OCI-LY1 (cell line): ENCODE measurements at regions not wholly inside any gene's neighbourhood (a gene's known extent, or its start where the extent isn't known, plus 50 kb on each side); places are given as distances from the start of the nearest gene placed in this dataset.

ENCODE experiments used
- H2AFZ ChIP-seq: fragments of 200-600 bp; sonication (generic), shearing (Covaris generic); 2 replicates; pipeline ENCODE4 v1.6.0; 2014; ENCODE audit warnings: antibody characterized with exemption, mild to moderate bottlenecking, low read length
- H3F3A ChIP-seq: fragments of 200-600 bp; sonication (generic), shearing (Covaris generic); 2 replicates; pipeline ENCODE4 v1.6.0; 2014; ENCODE audit warnings: mild to moderate bottlenecking, antibody characterized with exemption, low read length, moderate library complexity; ENCODE audit not compliant: insufficient read depth
- H3K27ac ChIP-seq: fragments of 200-600 bp; sonication (generic); 2 replicates; pipeline ENCODE4 v1.5.1; 2014; ENCODE audit warnings: low read length, mixed run types, mild to moderate bottlenecking, low read depth; ENCODE audit not compliant: poor library complexity, severe bottlenecking
- H3K27me3 ChIP-seq: fragments of 200-600 bp; sonication (generic); 2 replicates; pipeline ENCODE4 v1.6.0; 2014; ENCODE audit warnings: antibody characterized with exemption, mild to moderate bottlenecking, low read length, moderate library complexity; ENCODE audit not compliant: insufficient read depth
- H3K36me3 ChIP-seq: fragments of 200-600 bp; sonication (generic); 2 replicates; pipeline ENCODE4 v1.6.1; 2014; ENCODE audit warnings: mild to moderate bottlenecking, antibody characterized with exemption, low read length, moderate library complexity, mixed read lengths; ENCODE audit not compliant: insufficient read depth
- H3K4me1 ChIP-seq: fragments of 200-600 bp; sonication (generic); 2 replicates; pipeline ENCODE4 v1.5.1; 2014; ENCODE audit warnings: mild to moderate bottlenecking, low read length, moderate library complexity; ENCODE audit not compliant: insufficient read depth, severe bottlenecking
- H3K4me2 ChIP-seq: fragments of 200-600 bp; sonication (generic), shearing (Covaris generic); 2 replicates; pipeline ENCODE4 v1.6.1; 2014; ENCODE audit warnings: low read length
- H3K4me3 ChIP-seq: fragments of 200-600 bp; sonication (generic); 2 replicates; pipeline ENCODE4 v1.5.1; 2014; ENCODE audit warnings: low read length, low read depth, mild to moderate bottlenecking, mixed read lengths; ENCODE audit not compliant: poor library complexity, severe bottlenecking
- H3K79me2 ChIP-seq: fragments of 200-600 bp; shearing (Covaris generic); 2 replicates; pipeline ENCODE4 v1.6.1; 2016; ENCODE audit warnings: mixed run types, low read length, mixed read lengths; ENCODE audit not compliant: insufficient read depth
- H3K9ac ChIP-seq: fragments of 200-600 bp; sonication (generic), shearing (Covaris generic); 2 replicates; pipeline ENCODE4 v1.6.1; 2014; ENCODE audit warnings: mild to moderate bottlenecking, low read length, mixed read lengths
- H3K9me2 ChIP-seq: fragments of 200-600 bp; sonication (generic), shearing (Covaris generic); 2 replicates; pipeline ENCODE4 v1.6.1; 2014; ENCODE audit warnings: low read depth, mild to moderate bottlenecking, low read length, mixed read lengths
- H3K9me3 ChIP-seq: fragments of 200-600 bp; shearing (Covaris generic); 2 replicates; pipeline ENCODE4 v1.6.1; 2014; ENCODE audit warnings: low read length, mixed read lengths
- H4K20me1 ChIP-seq: fragments of 200-600 bp; sonication (generic), shearing (Covaris generic); 2 replicates; pipeline ENCODE4 v1.6.0; 2016; ENCODE audit warnings: mild to moderate bottlenecking, low read length; ENCODE audit not compliant: insufficient read depth
- CTCF ChIP-seq: fragments of 200-600 bp; sonication (generic), shearing (Covaris generic); IDR thresholded peaks from 2 replicates; pipeline ENCODE4 v1.5.1; 2017; ENCODE audit warnings: mild to moderate bottlenecking, antibody characterized with exemption, low read length, moderate library complexity, mixed read lengths
- EZH2 ChIP-seq: fragments of 200-600 bp; sonication (generic), shearing (Covaris generic); IDR thresholded peaks from 2 replicates; pipeline ENCODE4 v1.8.0; 2017; ENCODE audit warnings: borderline replicate concordance, mixed run types, mild to moderate bottlenecking, antibody characterized with exemption, low read length, moderate library complexity, mixed read lengths

DNA sequence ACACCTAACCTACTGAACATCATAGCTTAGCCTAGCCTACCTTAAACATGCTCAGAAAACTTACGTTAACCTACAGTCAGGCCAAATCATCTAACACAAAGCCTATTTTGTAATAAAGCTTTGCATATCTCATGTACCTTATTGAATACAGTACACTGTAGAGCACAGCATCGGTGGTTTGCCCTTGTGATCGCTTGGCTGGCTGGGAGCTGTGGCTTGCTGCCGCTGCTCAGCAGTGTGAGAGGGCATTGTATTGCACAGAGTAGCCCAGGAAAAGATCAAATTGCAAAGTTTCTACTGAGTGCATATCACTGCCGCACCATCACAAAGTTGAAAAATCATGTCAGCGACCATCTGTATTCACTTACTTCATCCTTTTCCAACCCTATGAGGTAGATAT lies 62.3 kb upstream of the NCK2 start:
- no peak overlapping the region for H3K4me3 ChIP-seq
- no peaks in the 10 kb centered on the region for H3K9me3 ChIP-seq
- no peaks in the 10 kb centered on the region for H3K36me3 ChIP-seq
- no peaks in the 10 kb centered on the region for H3K4me1 ChIP-seq
- no peaks in the 10 kb centered on the region for H4K20me1 ChIP-seq
- no peak overlapping the region for H3K9ac ChIP-seq
- no peak overlapping the region for H3K27ac ChIP-seq
- no peak overlapping the region for H3K4me2 ChIP-seq
- H3F3A ChIP-seq: no peaks in the 10 kb centered on the region
- no peaks in the 10 kb centered on the region for H3K79me2 ChIP-seq
- no peaks in the 10 kb centered on the region for H3K9me2 ChIP-seq
- no peaks in the 10 kb centered on the region for H3K27me3 ChIP-seq
- TF ChIP-seq EZH2 (no peak), CTCF (no peak)
- no peak overlapping the region for H2AFZ ChIP-seq

GRCh38 chr2:105681927-105682326 lies 62.8 kb upstream of the NCK2 start:
- H3K9me3 ChIP-seq: no peaks in the 10 kb centered on the region
- H3K9me2 ChIP-seq: no peaks in the 10 kb centered on the region
- no peaks in the 10 kb centered on the region for H4K20me1 ChIP-seq
- no peak for TF ChIP-seq CTCF
- TF ChIP-seq EZH2: no peak
- no peak overlapping the region for H3K4me3 ChIP-seq
- H3K4me2 ChIP-seq: no peak overlapping the region
- H3K9ac ChIP-seq: no peak overlapping the region
- no peak overlapping the region for H3K27ac ChIP-seq
- no peak overlapping the region for H2AFZ ChIP-seq
- no peaks in the 10 kb centered on the region for H3F3A ChIP-seq
- no peaks in the 10 kb centered on the region for H3K4me1 ChIP-seq
- H3K36me3 ChIP-seq: no peaks in the 10 kb centered on the region
- H3K27me3 ChIP-seq: no peaks in the 10 kb centered on the region
- H3K79me2 ChIP-seq: no peaks in the 10 kb centered on the region

GRCh38 chr2:105680357-105680756 lies 64.4 kb upstream of the NCK2 start:
- H4K20me1 ChIP-seq: no peaks in the 10 kb centered on the region
- no peak for TF ChIP-seq EZH2
- TF ChIP-seq CTCF: no peak
- no peak overlapping the region for H3K4me3 ChIP-seq

More at GRCh38 chr2:105680357-105680756, 64.4 kb upstream of the NCK2 start:
- H3K4me1 ChIP-seq: no peaks in the 10 kb centered on the region
- H3F3A ChIP-seq: no peaks in the 10 kb centered on the region
- H3K9me3 ChIP-seq: no peaks in the 10 kb centered on the region
- H3K27me3 ChIP-seq: no peaks in the 10 kb centered on the region
- no peak overlapping the region for H3K27ac ChIP-seq
- no peak overlapping the region for H3K4me2 ChIP-seq
- no peaks in the 10 kb centered on the region for H3K9me2 ChIP-seq
- H3K9ac ChIP-seq: no peak overlapping the region
- no peak overlapping the region for H2AFZ ChIP-seq
- no peaks in the 10 kb centered on the region for H3K36me3 ChIP-seq
- no peaks in the 10 kb centered on the region for H3K79me2 ChIP-seq
